ENCODE measurements at regions not wholly inside any gene's neighbourhood (a gene's known extent, or its start where the extent isn't known, plus 50 kb on each side); places are given as distances from the start of the nearest gene placed in this dataset.

DNA sequence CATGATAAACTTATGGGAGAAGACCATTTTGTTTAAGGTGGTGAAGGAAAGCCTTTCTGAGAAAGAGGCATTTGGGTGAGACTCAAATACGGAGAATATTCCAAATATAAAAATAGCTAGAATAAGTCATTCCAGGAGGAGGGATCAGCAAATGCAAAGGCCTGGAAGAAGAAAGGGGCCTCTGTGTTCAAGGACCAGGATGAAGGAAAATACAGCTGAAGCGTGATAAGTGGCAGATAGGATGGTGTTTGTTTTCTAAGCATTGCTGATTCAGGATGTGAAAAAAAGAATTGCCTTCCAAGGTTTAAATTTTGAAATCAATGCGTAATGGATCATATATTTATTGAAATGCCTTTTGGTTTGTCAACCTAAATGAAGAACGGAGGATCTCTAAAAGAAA, 59.4 kb upstream of the CAST start:
- TF ChIP-seq, protein P1, sequence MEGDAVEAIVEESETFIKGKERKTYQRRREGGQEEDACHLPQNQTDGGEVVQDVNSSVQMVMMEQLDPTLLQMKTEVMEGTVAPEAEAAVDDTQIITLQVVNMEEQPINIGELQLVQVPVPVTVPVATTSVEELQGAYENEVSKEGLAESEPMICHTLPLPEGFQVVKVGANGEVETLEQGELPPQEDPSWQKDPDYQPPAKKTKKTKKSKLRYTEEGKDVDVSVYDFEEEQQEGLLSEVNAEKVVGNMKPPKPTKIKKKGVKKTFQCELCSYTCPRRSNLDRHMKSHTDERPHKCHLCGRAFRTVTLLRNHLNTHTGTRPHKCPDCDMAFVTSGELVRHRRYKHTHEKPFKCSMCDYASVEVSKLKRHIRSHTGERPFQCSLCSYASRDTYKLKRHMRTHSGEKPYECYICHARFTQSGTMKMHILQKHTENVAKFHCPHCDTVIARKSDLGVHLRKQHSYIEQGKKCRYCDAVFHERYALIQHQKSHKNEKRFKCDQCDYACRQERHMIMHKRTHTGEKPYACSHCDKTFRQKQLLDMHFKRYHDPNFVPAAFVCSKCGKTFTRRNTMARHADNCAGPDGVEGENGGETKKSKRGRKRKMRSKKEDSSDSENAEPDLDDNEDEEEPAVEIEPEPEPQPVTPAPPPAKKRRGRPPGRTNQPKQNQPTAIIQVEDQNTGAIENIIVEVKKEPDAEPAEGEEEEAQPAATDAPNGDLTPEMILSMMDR (conservative IDR thresholded peaks at IDR 0.05; ENCODE audit: low read length), result no peak
- TF ChIP-seq EZH2phosphoT487 (IDR thresholded peaks at IDR 0.05; ENCODE audit: borderline replicate concordance), result no peak

Data from Loucy (cell line).